Brain microvascular endothelial cell (primary cell): ENCODE measurements at regions not wholly inside any gene's neighbourhood (a gene's known extent, or its start where the extent isn't known, plus 50 kb on each side); places are given as distances from the start of the nearest gene placed in this dataset.

Experiments
- DNase-seq: peaks from one replicate; pipeline ENCODE4 v3.0.0-alpha.2; 2020
- H3K27ac ChIP-seq: fragments of 250-450 bp; sonication (Bioruptor Pico); 2 replicates; pipeline ENCODE4 v1.5.1; 2020; ENCODE audit warnings: mild to moderate bottlenecking, moderate library complexity
- H3K27me3 ChIP-seq: fragments of 250-450 bp; sonication (Bioruptor Pico); replicated peaks from 2 replicates; pipeline ENCODE4 v1.5.1; 2020; ENCODE audit warnings: mild to moderate bottlenecking
- H3K36me3 ChIP-seq: fragments of 250-450 bp; sonication (Bioruptor Pico); replicated peaks from 2 replicates; pipeline ENCODE4 v1.5.1; 2020; ENCODE audit warnings: mild to moderate bottlenecking
- H3K4me3 ChIP-seq: 2 replicates; pipeline ENCODE4 v1.5.1; 2011; ENCODE audit warnings: low read depth, mild to moderate bottlenecking, control low read depth, low read length, moderate library complexity
- CTCF ChIP-seq: IDR thresholded peaks from 2 replicates; pipeline ENCODE4 v1.5.1; 2011; ENCODE audit warnings: low read depth, mild to moderate bottlenecking, moderate library complexity, low read length, control low read depth, inconsistent platforms; ENCODE audit errors: missing control alignments
- in situ Hi-C: cut with HindIII; loops from 2 replicates; pipeline ENCODE4 v1.10.0; 2017; ENCODE audit warnings: low sequenced_read_pairs, low pct_ligation_motif_present

- no peaks in the 10 kb centered on the region for H3K36me3 ChIP-seq
- TF ChIP-seq CTCF = no peak
- H3K27ac ChIP-seq = no peak overlapping the region
- in situ Hi-C loops = no loop called here
- no peak for DNase-seq
- no peaks in the 10 kb centered on the region for H3K27me3 ChIP-seq
- no peak overlapping the region for H3K4me3 ChIP-seq
These were observed 139.7 kb downstream of the CD47 start for GRCh38 chr3:107951126-107951525.

GRCh38 chr3:107950417-107950816 is 140.4 kb downstream of the CD47 start:
- no peaks in the 10 kb centered on the region for H3K27me3 ChIP-seq
- H3K27ac ChIP-seq = no peak overlapping the region
- H3K4me3 ChIP-seq = no peak overlapping the region
- TF ChIP-seq CTCF = no peak
- no peaks in the 10 kb centered on the region for H3K36me3 ChIP-seq
- in situ Hi-C loops = no loop called here
- DNase-seq = no peak

GRCh38 chr3:107949394-107949970 is 141.3 kb downstream of the CD47 start:
- Histone ChIP-seq H3K27ac (no peak overlapping the region), H3K4me3 (no peak overlapping the region), H3K27me3 (no peaks in the 10 kb centered on the region), H3K36me3 (no peaks in the 10 kb centered on the region)
- in situ Hi-C loops = no loop called here
- no peak for TF ChIP-seq CTCF
- no peak for DNase-seq

- H3K4me3 ChIP-seq = no peak overlapping the region
These were observed 143.6 kb downstream of the CD47 start for GRCh38 chr3:107947203-107947602.

GRCh38 chr3:107946700-107947099 is 144.1 kb downstream of the CD47 start:
- Histone ChIP-seq H3K27ac (no peak overlapping the region), H3K27me3 (no peaks in the 10 kb centered on the region), H3K4me3 (no peak overlapping the region), H3K36me3 (no peaks in the 10 kb centered on the region)
- no peak for TF ChIP-seq CTCF
- in situ Hi-C loops = no loop called here
- no peak for DNase-seq

More at GRCh38 chr3:107947203-107947602, 143.6 kb downstream of the CD47 start:
- no peak for DNase-seq
- no peaks in the 10 kb centered on the region for H3K27me3 ChIP-seq
- H3K36me3 ChIP-seq = no peaks in the 10 kb centered on the region
- no peak for TF ChIP-seq CTCF
- H3K27ac ChIP-seq = no peak overlapping the region
- in situ Hi-C loops = no loop called here

GRCh38 chr3:107945417-107946094 is 145.3 kb downstream of the CD47 start:
- DNase-seq = no peak
- H3K27me3 ChIP-seq = no peaks in the 10 kb centered on the region
- no peak overlapping the region for H3K27ac ChIP-seq
- in situ Hi-C loops = no loop called here
- no peaks in the 10 kb centered on the region for H3K36me3 ChIP-seq
- no peak for TF ChIP-seq CTCF
- no peak overlapping the region for H3K4me3 ChIP-seq
